Adipocyte (in vitro differentiated cells): ENCODE measurements at regions not wholly inside any gene's neighbourhood (a gene's known extent, or its start where the extent isn't known, plus 50 kb on each side); places are given as distances from the start of the nearest gene placed in this dataset.
"Not testable (repeated sequence)": the region's sequence is repeated elsewhere in the genome, so short reads cannot be mapped to it uniquely, and the experiment has no call there.

ENCODE experiments used
- DNase-seq: peaks from one replicate; pipeline ENCODE4 v3.0.0-alpha.2; 2015; ENCODE audit warnings: low read depth
- H3K27me3 ChIP-seq: replicated peaks from 2 replicates; pipeline ENCODE4 v1.7.0; 2013; ENCODE audit warnings: mild to moderate bottlenecking, low read length, moderate library complexity; ENCODE audit not compliant: control insufficient read depth, insufficient read depth
- H3K36me3 ChIP-seq: 2 replicates; pipeline ENCODE4 v1.7.0; 2013; ENCODE audit warnings: low read length, mild to moderate bottlenecking, moderate library complexity; ENCODE audit not compliant: control insufficient read depth, insufficient read depth, severe bottlenecking
- H3K4me1 ChIP-seq: 2 replicates; pipeline ENCODE4 v1.7.0; 2013; ENCODE audit warnings: mild to moderate bottlenecking, low read length, moderate library complexity; ENCODE audit not compliant: control insufficient read depth, insufficient read depth
- H3K4me3 ChIP-seq: 2 replicates; pipeline ENCODE4 v1.7.0; 2013; ENCODE audit warnings: mild to moderate bottlenecking, low read length, moderate library complexity
- H3K9ac ChIP-seq: 2 replicates; pipeline ENCODE4 v1.7.0; 2013; ENCODE audit warnings: mild to moderate bottlenecking, low read length, moderate library complexity
- H3K9me3 ChIP-seq: 2 replicates; pipeline ENCODE4 v1.7.0; 2013; ENCODE audit warnings: mild to moderate bottlenecking, low read length, moderate library complexity; ENCODE audit not compliant: control insufficient read depth

DNA sequence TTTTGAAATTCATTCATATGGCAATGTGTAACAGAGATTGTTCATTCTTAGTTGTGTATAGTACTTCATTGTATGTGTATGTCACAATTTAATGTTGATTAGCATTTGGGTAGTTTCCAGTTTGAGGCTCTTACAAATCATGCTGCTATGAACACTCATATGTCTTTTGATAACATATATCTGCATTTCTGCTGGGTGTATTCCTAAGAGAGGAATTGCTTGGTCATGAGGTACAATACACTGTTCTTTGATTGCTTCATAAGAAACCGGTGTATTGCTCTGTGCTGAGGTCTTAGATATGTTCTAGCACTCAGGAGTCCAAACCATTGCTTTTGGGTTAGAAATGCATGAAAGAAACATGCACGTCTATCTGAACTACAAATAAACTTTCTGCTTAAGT, 492.9 kb upstream of the JAG1 start:
- Histone ChIP-seq H3K4me3 (no peak overlapping the region), H3K9ac (no peak overlapping the region), H3K4me1 (peaks cover 14% of the 10 kb centered on the region), H3K9me3 (no peaks in the 10 kb centered on the region), H3K36me3 (no peaks in the 10 kb centered on the region), H3K27me3 (no peaks in the 10 kb centered on the region)
- no peak for DNase-seq

DNA sequence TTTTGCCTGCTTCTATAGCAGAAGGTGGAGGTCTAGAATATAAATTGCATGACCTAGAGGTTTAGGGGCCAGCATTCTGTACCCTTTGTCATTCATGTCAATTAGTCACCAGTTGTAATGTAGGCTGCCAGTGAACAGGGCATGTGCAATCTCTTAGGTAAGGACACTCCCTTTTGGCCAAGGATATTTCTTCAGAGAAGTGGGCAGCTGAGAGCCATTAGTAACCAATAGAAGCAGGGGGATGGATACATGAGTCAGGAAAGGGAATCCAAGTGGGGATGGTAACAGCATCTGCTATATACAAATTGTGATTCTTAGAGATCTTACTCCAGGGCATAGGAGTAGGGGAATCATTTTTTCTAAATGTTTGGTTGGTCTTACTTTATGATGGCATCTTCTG, 494.2 kb upstream of the JAG1 start:
- peaks cover 14% of the 10 kb centered on the region for H3K4me1 ChIP-seq
- DNase-seq, result no peak
- H3K4me3 ChIP-seq, result no peak overlapping the region
- H3K27me3 ChIP-seq, result no peaks in the 10 kb centered on the region
- H3K9me3 ChIP-seq, result no peaks in the 10 kb centered on the region
- H3K9ac ChIP-seq, result no peak overlapping the region
- H3K36me3 ChIP-seq, result no peaks in the 10 kb centered on the region

DNA sequence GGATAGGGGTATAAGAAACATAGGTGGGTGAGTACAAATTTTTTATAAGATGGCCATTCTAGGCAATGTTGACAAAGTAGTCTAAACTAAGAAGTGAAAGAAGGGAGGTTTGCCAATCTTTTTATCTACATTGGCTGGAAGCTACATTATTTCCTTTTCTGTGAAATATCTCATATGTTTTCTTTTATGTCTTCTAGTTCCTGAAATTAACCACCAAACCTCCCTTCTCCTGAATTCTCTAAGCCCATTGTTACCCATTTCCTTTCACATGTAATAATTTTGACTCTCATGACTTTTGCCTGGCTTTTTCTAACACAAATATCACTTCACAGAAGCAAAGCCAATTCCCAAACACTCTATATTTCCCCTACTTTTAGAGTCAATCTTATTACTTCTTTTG, 496.2 kb upstream of the JAG1 start:
- H3K27me3 ChIP-seq, result no peaks in the 10 kb centered on the region
- no peak overlapping the region for H3K4me3 ChIP-seq
- H3K36me3 ChIP-seq, result no peaks in the 10 kb centered on the region
- peak; percentile 18 for DNase-seq
- H3K9ac ChIP-seq, result no peak overlapping the region
- peaks cover 14% of the 10 kb centered on the region for H3K4me1 ChIP-seq
- H3K9me3 ChIP-seq, result no peaks in the 10 kb centered on the region

DNA sequence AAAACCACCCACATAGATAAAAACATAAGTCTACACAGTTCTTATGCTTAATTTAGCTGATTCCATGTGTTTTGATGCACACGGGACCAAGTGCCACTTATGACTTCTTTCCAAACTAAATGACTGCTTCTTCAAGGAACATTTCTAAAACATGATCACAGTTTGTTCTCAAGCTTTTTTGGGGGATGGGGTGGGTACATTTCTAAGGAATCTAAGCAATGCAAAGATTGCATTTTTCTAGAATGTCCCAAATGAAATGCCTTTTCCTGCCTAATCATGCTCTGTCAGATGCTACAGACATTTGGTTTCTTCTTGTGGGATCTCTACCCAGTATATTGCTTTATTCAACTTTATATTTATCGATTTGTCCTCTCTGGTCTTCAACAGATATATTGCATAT, 496.8 kb upstream of the JAG1 start:
- H3K36me3 ChIP-seq, result no peaks in the 10 kb centered on the region
- no peaks in the 10 kb centered on the region for H3K27me3 ChIP-seq
- no peaks in the 10 kb centered on the region for H3K9me3 ChIP-seq
- H3K4me3 ChIP-seq, result no peak overlapping the region
- peak overlapping the region; percentile 55 for H3K9ac ChIP-seq
- DNase-seq, result peak; percentile 67
- H3K4me1 ChIP-seq, result peaks cover 14% of the 10 kb centered on the region

DNA sequence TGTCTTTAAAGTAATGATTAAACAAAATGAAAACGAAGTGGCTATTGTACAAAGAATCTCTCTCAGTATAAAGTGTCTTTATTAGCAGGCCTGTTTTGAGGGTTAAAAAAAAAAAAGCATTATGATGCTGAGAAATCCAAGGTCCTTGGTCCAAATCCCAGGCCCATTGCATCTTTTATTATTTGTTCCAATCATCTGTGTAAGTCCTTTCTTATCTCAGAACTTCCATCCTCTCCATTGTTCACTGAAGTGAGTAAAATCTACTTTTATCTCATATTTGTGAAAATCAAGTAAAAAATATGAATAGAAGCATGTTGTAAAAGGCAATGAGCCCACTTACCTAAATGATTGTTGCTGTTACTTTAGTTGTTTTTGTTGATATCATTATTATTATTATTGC, 499.1 kb upstream of the JAG1 start:
- no peak for DNase-seq
- Histone ChIP-seq H3K9me3 (no peaks in the 10 kb centered on the region), H3K4me3 (no peak overlapping the region), H3K9ac (no peak overlapping the region), H3K4me1 (peaks cover 14% of the 10 kb centered on the region), H3K36me3 (no peaks in the 10 kb centered on the region), H3K27me3 (no peaks in the 10 kb centered on the region)

DNA sequence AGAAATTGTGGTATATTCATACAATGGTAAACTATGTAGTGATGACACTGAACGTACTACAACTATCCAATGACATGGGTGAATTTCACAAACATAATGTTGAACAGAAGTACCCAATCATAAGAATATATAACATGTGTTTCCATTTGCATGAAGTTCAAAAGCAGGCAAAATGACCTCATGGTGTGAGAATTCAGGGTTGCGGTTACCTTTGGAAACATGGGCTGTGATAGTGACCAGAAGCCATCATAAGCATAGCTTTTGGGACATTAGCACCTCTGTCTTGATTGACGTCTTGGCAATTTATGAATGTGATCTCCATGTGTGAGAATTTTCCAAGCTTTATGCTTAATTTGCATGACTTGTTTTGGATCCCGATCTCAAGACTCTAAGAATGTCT, 500.1 kb upstream of the JAG1 start:
- no peak overlapping the region for H3K9ac ChIP-seq
- no peaks in the 10 kb centered on the region for H3K27me3 ChIP-seq
- H3K4me1 ChIP-seq, result peaks cover 14% of the 10 kb centered on the region
- no peaks in the 10 kb centered on the region for H3K36me3 ChIP-seq
- peak; percentile 15 for DNase-seq
- no peaks in the 10 kb centered on the region for H3K9me3 ChIP-seq
- no peak overlapping the region for H3K4me3 ChIP-seq

DNA sequence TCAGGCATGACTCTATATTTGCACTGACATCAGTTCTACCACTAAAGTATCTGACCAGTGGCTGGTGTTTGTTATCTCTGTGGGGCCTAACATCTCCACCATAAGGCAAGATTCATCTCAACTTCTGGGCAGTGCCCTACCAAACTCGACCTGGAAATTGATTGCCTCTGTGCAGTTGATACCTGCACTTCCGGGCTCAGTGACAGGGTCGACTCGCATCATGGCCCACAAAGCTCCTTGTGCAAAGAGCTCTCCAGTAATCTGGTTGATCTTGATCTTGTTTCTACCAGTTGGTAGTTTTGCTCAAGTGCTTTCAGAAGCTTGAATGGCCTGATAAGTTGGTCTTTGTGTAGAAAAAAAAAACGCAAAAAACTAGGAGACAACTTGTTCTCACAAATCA, 501.1 kb upstream of the JAG1 start:
- Histone ChIP-seq H3K9me3 (no peaks in the 10 kb centered on the region), H3K9ac (no peak overlapping the region), H3K36me3 (no peaks in the 10 kb centered on the region), H3K4me3 (no peak overlapping the region), H3K4me1 (peaks cover 14% of the 10 kb centered on the region), H3K27me3 (no peaks in the 10 kb centered on the region)
- no peak for DNase-seq

DNA sequence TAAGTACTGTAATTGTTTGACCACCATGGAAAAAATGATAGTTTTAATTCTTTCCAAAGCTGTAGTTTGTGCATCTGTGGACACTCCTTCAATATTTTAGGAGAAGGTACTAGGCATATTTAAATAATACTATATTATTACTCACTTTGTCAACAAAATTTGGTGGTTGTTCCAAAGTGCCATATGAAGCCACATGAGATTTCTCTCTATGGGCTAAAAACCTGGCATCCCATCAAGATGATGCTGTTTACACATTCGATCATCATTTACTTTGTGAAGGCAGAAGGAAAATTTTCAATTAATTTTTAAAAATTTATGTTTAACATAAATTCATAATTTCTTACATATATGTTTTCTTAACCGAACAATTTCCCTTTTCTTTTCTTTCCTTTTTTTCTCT, 502.6 kb upstream of the JAG1 start:
- no peak for DNase-seq

DNA sequence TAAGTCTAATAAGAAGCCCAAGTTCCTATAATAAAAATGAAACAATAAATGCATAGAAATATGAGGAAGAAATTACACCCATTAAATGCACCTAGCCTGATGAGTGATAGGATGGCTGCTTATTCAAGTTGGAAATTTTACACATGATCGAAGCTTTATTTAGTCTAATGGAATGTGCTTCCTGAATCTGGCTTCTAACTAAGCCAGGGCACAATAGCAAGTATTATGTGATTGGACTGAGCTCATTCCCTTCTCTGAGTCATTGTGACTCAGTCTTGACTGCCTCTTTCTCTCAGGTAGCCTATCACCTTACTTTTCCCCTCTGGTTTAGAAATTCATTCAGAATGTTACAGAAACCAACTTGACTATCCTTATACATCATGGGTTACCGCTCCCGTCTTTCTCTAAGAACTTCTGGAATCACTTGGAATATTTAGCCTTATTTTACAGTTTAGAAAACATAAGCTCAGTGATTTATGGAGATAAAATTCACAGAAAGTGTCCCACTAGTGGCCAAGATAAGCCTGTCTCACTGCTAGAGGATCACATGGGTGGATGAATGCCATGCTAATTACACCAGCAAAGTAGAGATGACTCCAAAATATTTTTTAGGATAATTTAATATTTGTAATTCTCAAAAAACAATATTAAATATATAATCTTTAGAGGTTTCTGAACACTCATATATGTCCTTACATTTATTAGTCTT, 505.3 kb upstream of the JAG1 start:
- Histone ChIP-seq H3K27me3 (no peaks in the 10 kb centered on the region), H3K9me3 (no peaks in the 10 kb centered on the region), H3K36me3 (no peaks in the 10 kb centered on the region), H3K4me3 (no peak overlapping the region), H3K9ac (no peak overlapping the region), H3K4me1 (peaks cover 9% of the 10 kb centered on the region)
- DNase-seq, result no peak

More for the DNA sequence above, 502.6 kb upstream of the JAG1 start:
- Histone ChIP-seq H3K9me3 (no peaks in the 10 kb centered on the region), H3K4me1 (no peaks in the 10 kb centered on the region), H3K27me3 (no peaks in the 10 kb centered on the region), H3K9ac (no peak overlapping the region), H3K4me3 (no peak overlapping the region), H3K36me3 (no peaks in the 10 kb centered on the region)

DNA sequence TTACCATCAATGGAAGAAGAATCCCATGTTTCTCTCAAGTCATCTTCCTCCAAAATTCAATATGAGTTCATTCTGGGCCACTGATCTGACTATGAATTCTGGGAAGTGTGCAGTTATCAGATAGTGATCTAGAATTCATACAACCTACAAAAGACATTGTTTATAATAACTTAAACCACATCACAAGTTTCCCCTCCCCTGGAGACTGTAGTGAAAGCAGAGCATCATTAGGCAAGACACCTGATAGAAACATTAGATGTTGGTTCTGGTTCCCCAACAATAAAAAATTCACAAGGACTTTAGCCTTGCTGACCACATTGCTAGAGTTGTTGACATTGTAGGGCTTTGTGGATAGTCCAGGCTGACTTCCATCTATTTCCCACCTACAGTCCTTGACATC, 506.4 kb upstream of the JAG1 start:
- Histone ChIP-seq H3K27me3 (no peaks in the 10 kb centered on the region), H3K9ac (no peak overlapping the region), H3K4me1 (peaks cover 9% of the 10 kb centered on the region), H3K4me3 (no peak overlapping the region), H3K36me3 (no peaks in the 10 kb centered on the region), H3K9me3 (no peaks in the 10 kb centered on the region)
- DNase-seq, result no peak

DNA sequence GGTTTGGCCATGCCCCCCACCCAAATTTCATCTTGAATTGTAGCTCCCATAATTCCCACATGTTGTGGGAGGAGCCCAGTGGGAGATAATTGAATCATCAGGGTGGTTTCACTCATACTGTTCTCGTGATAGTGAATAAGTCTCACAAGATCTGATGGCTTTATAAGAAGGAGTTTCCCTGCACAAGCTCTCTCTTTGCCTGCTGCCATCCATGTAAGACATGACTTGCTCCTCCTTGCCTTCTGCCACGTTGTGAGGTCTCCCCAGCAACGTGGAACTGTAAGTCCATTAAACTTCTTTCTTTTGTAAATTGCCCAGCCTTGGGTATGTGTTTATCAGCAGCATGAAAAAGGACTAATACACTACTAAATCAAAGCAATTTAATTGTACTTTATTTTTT, 507.3 kb upstream of the JAG1 start:
- not testable (repeated sequence) for H3K36me3 ChIP-seq, DNase-seq, H3K4me3 ChIP-seq

DNA sequence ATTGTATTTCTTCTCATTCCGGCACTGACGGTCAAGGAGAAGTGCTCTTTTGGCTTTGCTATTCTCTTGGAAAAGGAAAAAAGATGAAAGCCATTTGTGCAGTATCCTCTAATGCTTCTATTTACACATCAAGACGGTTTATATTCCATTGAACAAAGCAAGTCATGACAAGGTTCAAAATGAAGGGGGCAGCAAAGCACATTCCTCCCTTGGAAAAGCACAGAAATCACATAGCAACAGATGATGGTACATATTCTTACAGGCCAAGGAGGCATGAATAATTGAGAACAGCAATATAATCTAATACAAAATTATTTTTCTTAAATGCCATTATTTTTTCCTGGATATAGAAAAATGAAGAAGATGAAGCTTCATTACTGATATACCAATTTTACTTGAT, 508.2 kb upstream of the JAG1 start:
- Histone ChIP-seq H3K4me3 (no peak overlapping the region), H3K9me3 (no peaks in the 10 kb centered on the region), H3K36me3 (no peaks in the 10 kb centered on the region), H3K9ac (no peak overlapping the region), H3K4me1 (peaks cover 9% of the 10 kb centered on the region), H3K27me3 (no peaks in the 10 kb centered on the region)
- no peak for DNase-seq

More for the DNA sequence above, 507.3 kb upstream of the JAG1 start:
- H3K4me1 ChIP-seq, H3K9ac ChIP-seq, H3K27me3 ChIP-seq, H3K9me3 ChIP-seq: not testable (repeated sequence)
